ENCODE measurements at regions not wholly inside any gene's neighbourhood (a gene's known extent, or its start where the extent isn't known, plus 50 kb on each side); places are given as distances from the start of the nearest gene placed in this dataset.
"Not testable (repeated sequence)": the region's sequence is repeated elsewhere in the genome, so short reads cannot be mapped to it uniquely, and the experiment has no call there.

DNA sequence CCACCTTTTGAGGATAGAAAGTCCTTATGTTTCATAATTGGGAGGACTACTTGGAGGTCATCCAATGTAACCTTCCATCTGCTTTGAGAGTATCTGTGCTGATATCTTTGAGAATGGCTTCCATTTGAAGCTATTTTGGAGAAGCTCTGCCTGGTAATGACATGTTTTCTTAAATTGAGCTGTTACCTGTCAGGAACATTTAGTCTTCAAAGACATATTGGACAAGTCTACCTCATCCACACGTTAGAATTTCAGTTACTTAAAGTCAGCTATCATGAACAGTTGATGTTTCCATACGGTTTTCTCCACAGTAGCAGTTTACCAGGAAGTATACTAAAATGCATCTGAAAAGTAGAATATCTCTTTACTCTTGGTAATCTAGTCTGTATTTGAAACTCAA lies 318.5 kb downstream of the EDEM1 start:
- TF ChIP-seq ARNTL (CRISPR knock-in tag; IDR thresholded peaks at IDR 0.05; ENCODE audit: borderline replicate concordance, low read depth) = no peak
- no peak for TF ChIP-seq OSR1 (CRISPR knock-in tag; IDR thresholded peaks at IDR 0.05)
- no peak for TF ChIP-seq ESRRG (CRISPR knock-in tag; IDR thresholded peaks at IDR 0.05)
- no peak for TF ChIP-seq RARB (CRISPR knock-in tag; IDR thresholded peaks at IDR 0.05)
- TF ChIP-seq, protein P1, sequence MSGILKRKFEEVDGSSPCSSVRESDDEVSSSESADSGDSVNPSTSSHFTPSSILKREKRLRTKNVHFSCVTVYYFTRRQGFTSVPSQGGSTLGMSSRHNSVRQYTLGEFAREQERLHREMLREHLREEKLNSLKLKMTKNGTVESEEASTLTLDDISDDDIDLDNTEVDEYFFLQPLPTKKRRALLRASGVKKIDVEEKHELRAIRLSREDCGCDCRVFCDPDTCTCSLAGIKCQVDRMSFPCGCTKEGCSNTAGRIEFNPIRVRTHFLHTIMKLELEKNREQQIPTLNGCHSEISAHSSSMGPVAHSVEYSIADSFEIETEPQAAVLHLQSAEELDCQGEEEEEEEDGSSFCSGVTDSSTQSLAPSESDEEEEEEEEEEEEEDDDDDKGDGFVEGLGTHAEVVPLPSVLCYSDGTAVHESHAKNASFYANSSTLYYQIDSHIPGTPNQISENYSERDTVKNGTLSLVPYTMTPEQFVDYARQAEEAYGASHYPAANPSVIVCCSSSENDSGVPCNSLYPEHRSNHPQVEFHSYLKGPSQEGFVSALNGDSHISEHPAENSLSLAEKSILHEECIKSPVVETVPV (CRISPR knock-in tag; IDR thresholded peaks at IDR 0.05) = no peak
- no peak for TF ChIP-seq SNAI2 (CRISPR knock-in tag; IDR thresholded peaks at IDR 0.05)
- no peak for TF ChIP-seq PPARA (CRISPR knock-in tag; IDR thresholded peaks at IDR 0.05; ENCODE audit: borderline replicate concordance)
- TF ChIP-seq ZNF8 (CRISPR knock-in tag; IDR thresholded peaks at IDR 0.05) = no peak
- no peak for TF ChIP-seq GLIS3 (CRISPR knock-in tag; IDR thresholded peaks at IDR 0.05)
- no peak for TF ChIP-seq ZFP3 (CRISPR knock-in tag; IDR thresholded peaks at IDR 0.05)
- no peak for TF ChIP-seq ZNF70 (CRISPR knock-in tag; IDR thresholded peaks at IDR 0.05)
- no peak for TF ChIP-seq ISL1 (CRISPR knock-in tag; IDR thresholded peaks at IDR 0.05)
- ATAC-seq = no peak

DNA sequence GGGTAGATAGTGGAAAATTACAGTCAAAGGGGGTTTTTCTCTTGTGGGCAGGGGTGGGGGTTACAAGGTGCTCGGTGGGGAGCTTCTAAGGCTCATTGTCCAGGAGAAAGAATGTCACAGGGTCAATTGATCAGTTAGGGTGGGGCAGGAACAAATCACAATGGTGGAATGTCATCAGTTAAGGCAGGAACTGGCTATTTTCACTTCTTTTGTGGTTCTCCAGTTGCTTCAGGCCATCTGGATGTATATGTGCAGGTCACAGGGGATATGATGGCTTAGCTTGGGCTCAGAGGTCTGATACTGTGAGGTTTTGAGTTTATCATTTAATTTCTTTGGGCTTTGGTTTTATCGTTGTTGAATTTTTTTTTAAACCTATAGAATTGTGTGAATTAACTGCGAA lies 321.4 kb downstream of the EDEM1 start:
- ATAC-seq = not testable (repeated sequence)

DNA sequence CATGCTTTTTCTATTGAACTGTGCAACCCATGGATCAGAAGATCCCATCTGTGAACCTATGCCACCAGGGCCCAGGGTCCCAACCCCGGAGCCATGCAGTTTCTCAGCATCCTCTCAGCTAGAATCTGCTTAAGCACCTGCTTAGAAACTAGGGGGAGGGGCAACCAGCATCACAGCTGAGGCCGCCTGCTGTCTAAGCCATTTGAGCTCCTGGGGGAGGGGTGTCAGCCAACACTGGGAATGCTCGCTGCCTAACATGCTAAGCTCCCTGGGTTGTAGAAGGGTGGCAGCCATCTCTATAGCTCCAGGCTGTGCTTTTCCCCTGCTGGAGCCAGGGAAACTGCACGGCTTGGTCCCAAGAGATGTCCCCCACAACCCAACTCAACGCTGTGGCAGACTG lies 322.8 kb downstream of the EDEM1 start:
- ATAC-seq = no peak
- no peak for TF ChIP-seq RARB (CRISPR knock-in tag; IDR thresholded peaks at IDR 0.05)
- no peak for TF ChIP-seq ZFP3 (CRISPR knock-in tag; IDR thresholded peaks at IDR 0.05)
- TF ChIP-seq TCF4 (CRISPR knock-in tag; IDR thresholded peaks at IDR 0.05; ENCODE audit: borderline replicate concordance) = no peak
- TF ChIP-seq ZNF565 (CRISPR knock-in tag; conservative IDR thresholded peaks at IDR 0.05; ENCODE audit: low read depth) = no peak
- TF ChIP-seq OSR1 (CRISPR knock-in tag; IDR thresholded peaks at IDR 0.05) = no peak

DNA sequence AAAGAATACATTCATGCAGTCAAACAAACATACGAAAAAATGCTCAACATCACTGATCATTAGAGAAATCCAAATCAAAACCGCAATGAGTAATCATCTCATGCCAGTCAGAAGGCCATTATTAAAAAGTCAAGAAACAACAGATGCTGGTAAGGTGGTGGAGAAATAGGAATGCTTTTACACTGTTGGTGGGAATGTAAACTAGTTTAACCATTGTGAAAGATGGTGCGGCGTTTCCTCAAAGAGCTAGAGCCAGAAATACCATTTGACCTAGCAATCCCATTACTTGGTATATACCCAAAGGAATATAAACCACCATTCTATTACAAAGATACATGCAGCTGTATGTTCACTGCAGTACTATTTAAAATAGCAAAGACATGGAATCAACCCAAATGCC lies 330.4 kb downstream of the EDEM1 start:
- TF ChIP-seq GLIS3 (CRISPR knock-in tag; IDR thresholded peaks at IDR 0.05) = no peak
- TF ChIP-seq, protein P1 (CRISPR knock-in tag; IDR thresholded peaks at IDR 0.05) = no peak
- no peak for TF ChIP-seq OSR1 (CRISPR knock-in tag; IDR thresholded peaks at IDR 0.05)
- TF ChIP-seq, protein P2, sequence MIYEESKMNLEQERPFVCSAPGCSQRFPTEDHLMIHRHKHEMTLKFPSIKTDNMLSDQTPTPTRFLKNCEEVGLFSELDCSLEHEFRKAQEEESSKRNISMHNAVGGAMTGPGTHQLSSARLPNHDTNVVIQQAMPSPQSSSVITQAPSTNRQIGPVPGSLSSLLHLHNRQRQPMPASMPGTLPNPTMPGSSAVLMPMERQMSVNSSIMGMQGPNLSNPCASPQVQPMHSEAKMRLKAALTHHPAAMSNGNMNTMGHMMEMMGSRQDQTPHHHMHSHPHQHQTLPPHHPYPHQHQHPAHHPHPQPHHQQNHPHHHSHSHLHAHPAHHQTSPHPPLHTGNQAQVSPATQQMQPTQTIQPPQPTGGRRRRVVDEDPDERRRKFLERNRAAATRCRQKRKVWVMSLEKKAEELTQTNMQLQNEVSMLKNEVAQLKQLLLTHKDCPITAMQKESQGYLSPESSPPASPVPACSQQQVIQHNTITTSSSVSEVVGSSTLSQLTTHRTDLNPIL (CRISPR knock-in tag; IDR thresholded peaks at IDR 0.05; ENCODE audit: low read depth) = no peak
- no peak for TF ChIP-seq ESRRG (CRISPR knock-in tag; IDR thresholded peaks at IDR 0.05)
- TF ChIP-seq SNAI2 (CRISPR knock-in tag; IDR thresholded peaks at IDR 0.05) = no peak
- no peak for TF ChIP-seq BACH2 (CRISPR knock-in tag; IDR thresholded peaks at IDR 0.05; ENCODE audit: borderline replicate concordance)
- TF ChIP-seq ZNF565 (CRISPR knock-in tag; conservative IDR thresholded peaks at IDR 0.05; ENCODE audit: low read depth) = no peak
- no peak for TF ChIP-seq PPARA (CRISPR knock-in tag; IDR thresholded peaks at IDR 0.05; ENCODE audit: borderline replicate concordance)
- TF ChIP-seq ZC3H10 (CRISPR knock-in tag; IDR thresholded peaks at IDR 0.05) = no peak
- no peak for TF ChIP-seq TOX (CRISPR knock-in tag; IDR thresholded peaks at IDR 0.05; ENCODE audit: borderline replicate concordance)
- TF ChIP-seq CSDC2 (CRISPR knock-in tag; IDR thresholded peaks at IDR 0.05) = no peak
- TF ChIP-seq, protein P3, sequence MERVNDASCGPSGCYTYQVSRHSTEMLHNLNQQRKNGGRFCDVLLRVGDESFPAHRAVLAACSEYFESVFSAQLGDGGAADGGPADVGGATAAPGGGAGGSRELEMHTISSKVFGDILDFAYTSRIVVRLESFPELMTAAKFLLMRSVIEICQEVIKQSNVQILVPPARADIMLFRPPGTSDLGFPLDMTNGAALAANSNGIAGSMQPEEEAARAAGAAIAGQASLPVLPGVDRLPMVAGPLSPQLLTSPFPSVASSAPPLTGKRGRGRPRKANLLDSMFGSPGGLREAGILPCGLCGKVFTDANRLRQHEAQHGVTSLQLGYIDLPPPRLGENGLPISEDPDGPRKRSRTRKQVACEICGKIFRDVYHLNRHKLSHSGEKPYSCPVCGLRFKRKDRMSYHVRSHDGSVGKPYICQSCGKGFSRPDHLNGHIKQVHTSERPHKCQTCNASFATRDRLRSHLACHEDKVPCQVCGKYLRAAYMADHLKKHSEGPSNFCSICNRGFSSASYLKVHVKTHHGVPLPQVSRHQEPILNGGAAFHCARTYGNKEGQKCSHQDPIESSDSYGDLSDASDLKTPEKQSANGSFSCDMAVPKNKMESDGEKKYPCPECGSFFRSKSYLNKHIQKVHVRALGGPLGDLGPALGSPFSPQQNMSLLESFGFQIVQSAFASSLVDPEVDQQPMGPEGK (CRISPR knock-in tag; IDR thresholded peaks at IDR 0.05; ENCODE audit: borderline replicate concordance) = no peak
- no peak for TF ChIP-seq ZFP30 (CRISPR knock-in tag; IDR thresholded peaks at IDR 0.05)
- no peak for TF ChIP-seq TCF4 (CRISPR knock-in tag; IDR thresholded peaks at IDR 0.05; ENCODE audit: borderline replicate concordance)
- TF ChIP-seq, protein P4, sequence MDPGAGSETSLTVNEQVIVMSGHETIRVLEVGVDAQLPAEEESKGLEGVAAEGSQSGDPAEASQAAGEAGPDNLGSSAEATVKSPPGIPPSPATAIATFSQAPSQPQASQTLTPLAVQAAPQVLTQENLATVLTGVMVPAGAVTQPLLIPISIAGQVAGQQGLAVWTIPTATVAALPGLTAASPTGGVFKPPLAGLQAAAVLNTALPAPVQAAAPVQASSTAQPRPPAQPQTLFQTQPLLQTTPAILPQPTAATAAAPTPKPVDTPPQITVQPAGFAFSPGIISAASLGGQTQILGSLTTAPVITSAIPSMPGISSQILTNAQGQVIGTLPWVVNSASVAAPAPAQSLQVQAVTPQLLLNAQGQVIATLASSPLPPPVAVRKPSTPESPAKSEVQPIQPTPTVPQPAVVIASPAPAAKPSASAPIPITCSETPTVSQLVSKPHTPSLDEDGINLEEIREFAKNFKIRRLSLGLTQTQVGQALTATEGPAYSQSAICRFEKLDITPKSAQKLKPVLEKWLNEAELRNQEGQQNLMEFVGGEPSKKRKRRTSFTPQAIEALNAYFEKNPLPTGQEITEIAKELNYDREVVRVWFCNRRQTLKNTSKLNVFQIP (CRISPR knock-in tag; IDR thresholded peaks at IDR 0.05; ENCODE audit: borderline replicate concordance, low read depth) = no peak
- ATAC-seq = no peak
